ENCODE measurements at regions not wholly inside any gene's neighbourhood (a gene's known extent, or its start where the extent isn't known, plus 50 kb on each side); places are given as distances from the start of the nearest gene placed in this dataset.

GRCh38 chr6:163776196-163776905 lies 361.8 kb downstream of the QKI start:
- DNase-seq (ENCODE audit: low read depth in 4 of 4, low spot score in 3 of 4), result no peak

- no peak for DNase-seq (ENCODE audit: low read depth in 4 of 4, low spot score in 3 of 4)
Measured at GRCh38 chr6:163775313-163775712, 360.8 kb downstream of the QKI start.

GRCh38 chr6:163774485-163774884 lies 360.0 kb downstream of the QKI start:
- no peak for DNase-seq (ENCODE audit: low read depth in 4 of 4, low spot score in 3 of 4)

GRCh38 chr6:163773646-163774045 lies 359.1 kb downstream of the QKI start:
- no peak for DNase-seq (ENCODE audit: low read depth in 4 of 4, low spot score in 3 of 4)

- DNase-seq (ENCODE audit: low read depth in 4 of 4, low spot score in 3 of 4), result no peak
Measured at GRCh38 chr6:163772701-163773100, 358.2 kb downstream of the QKI start.

- no peak for DNase-seq (ENCODE audit: low read depth in 4 of 4, low spot score in 3 of 4)
Measured at GRCh38 chr6:163771180-163771579, 356.7 kb downstream of the QKI start.

GRCh38 chr6:163768905-163769304 lies 354.4 kb downstream of the QKI start:
- no peak for DNase-seq (ENCODE audit: low read depth in 4 of 4, low spot score in 3 of 4)

- DNase-seq (ENCODE audit: low read depth in 4 of 4, low spot score in 3 of 4), result no peak
Measured at GRCh38 chr6:163766936-163767335, 352.4 kb downstream of the QKI start.

GRCh38 chr6:163765335-163765734 lies 350.8 kb downstream of the QKI start:
- no peak for DNase-seq (ENCODE audit: low read depth in 4 of 4, low spot score in 3 of 4)

- no peak for DNase-seq (ENCODE audit: low read depth in 4 of 4, low spot score in 3 of 4)
Measured at GRCh38 chr6:163764565-163764964, 350.0 kb downstream of the QKI start.

GRCh38 chr6:163761481-163761880 lies 347.0 kb downstream of the QKI start:
- DNase-seq (ENCODE audit: low read depth in 4 of 4, low spot score in 3 of 4), result no peak

GRCh38 chr6:163760860-163761259 lies 346.3 kb downstream of the QKI start:
- no peak for DNase-seq (ENCODE audit: low read depth in 4 of 4, low spot score in 3 of 4)

GRCh38 chr6:163759542-163759941 lies 345.0 kb downstream of the QKI start:
- DNase-seq (ENCODE audit: low read depth in 4 of 4, low spot score in 3 of 4), result no peak

GRCh38 chr6:163757520-163757919 lies 343.0 kb downstream of the QKI start:
- DNase-seq (ENCODE audit: low read depth in 4 of 4, low spot score in 3 of 4), result no peak

GRCh38 chr6:163756079-163756478 lies 341.6 kb downstream of the QKI start:
- DNase-seq (ENCODE audit: low read depth in 4 of 4, low spot score in 3 of 4), result no peak

GRCh38 chr6:163754866-163755265 lies 340.3 kb downstream of the QKI start:
- no peak for DNase-seq (ENCODE audit: low read depth in 4 of 4, low spot score in 3 of 4)

- no peak for DNase-seq (ENCODE audit: low read depth in 4 of 4, low spot score in 3 of 4)
Measured at GRCh38 chr6:163753430-163753829, 338.9 kb downstream of the QKI start.

GRCh38 chr6:163752446-163752845 lies 337.9 kb downstream of the QKI start:
- no peak for DNase-seq (ENCODE audit: low read depth in 4 of 4, low spot score in 3 of 4)

- DNase-seq (ENCODE audit: low read depth in 4 of 4, low spot score in 3 of 4), result no peak
Measured at GRCh38 chr6:163751032-163751525, 336.6 kb downstream of the QKI start.

- no peak for DNase-seq (ENCODE audit: low read depth in 4 of 4, low spot score in 3 of 4)
Measured at GRCh38 chr6:163750431-163751031, 336.0 kb downstream of the QKI start.

GRCh38 chr6:163748886-163749285 lies 334.4 kb downstream of the QKI start:
- no peak for DNase-seq (ENCODE audit: low read depth in 4 of 4, low spot score in 3 of 4)

GRCh38 chr6:163748036-163748435 lies 333.5 kb downstream of the QKI start:
- DNase-seq (ENCODE audit: low read depth in 4 of 4, low spot score in 3 of 4), result no peak
